Loucy (cell line): ENCODE measurements at regions not wholly inside any gene's neighbourhood (a gene's known extent, or its start where the extent isn't known, plus 50 kb on each side); places are given as distances from the start of the nearest gene placed in this dataset.

ENCODE experiments used
- H2AFZ ChIP-seq: fragments of 200-600 bp; sonication (generic); 2 replicates; pipeline ENCODE4 v1.6.0; 2016; ENCODE audit warnings: antibody characterized with exemption, mild to moderate bottlenecking, low read length, moderate library complexity
- H3F3A ChIP-seq: fragments of 200-600 bp; 2 replicates; pipeline ENCODE4 v1.6.0; 2016; ENCODE audit warnings: antibody characterized with exemption, low read depth, mild to moderate bottlenecking
- H3K27me3 ChIP-seq: fragments of 200-600 bp; sonication (generic); 2 replicates; pipeline ENCODE4 v1.6.1; 2014; ENCODE audit warnings: low read length, mild to moderate bottlenecking; ENCODE audit not compliant: insufficient read depth, poor library complexity, severe bottlenecking
- H3K36me3 ChIP-seq: fragments of 200-600 bp; sonication (generic); 2 replicates; pipeline ENCODE4 v1.6.1; 2016; ENCODE audit warnings: low read length; ENCODE audit not compliant: insufficient read depth
- H3K4me1 ChIP-seq: fragments of 200-600 bp; sonication (generic); 2 replicates; pipeline ENCODE4 v1.5.1; 2014; ENCODE audit warnings: low read length, mild to moderate bottlenecking; ENCODE audit not compliant: insufficient read depth, poor library complexity, severe bottlenecking
- H3K4me2 ChIP-seq: fragments of 200-600 bp; sonication (generic); 2 replicates; pipeline ENCODE4 v1.6.0; 2014; ENCODE audit warnings: antibody characterized with exemption, low read length, low read depth, mild to moderate bottlenecking; ENCODE audit not compliant: poor library complexity, severe bottlenecking
- H3K4me3 ChIP-seq: fragments of 200-600 bp; sonication (generic); 2 replicates; pipeline ENCODE4 v1.5.1; 2014; ENCODE audit warnings: low read length, mild to moderate bottlenecking, mixed read lengths; ENCODE audit not compliant: poor library complexity, severe bottlenecking
- H3K79me2 ChIP-seq: fragments of 200-600 bp; sonication (generic); 2 replicates; pipeline ENCODE4 v1.6.1; 2014; ENCODE audit warnings: low read length; ENCODE audit not compliant: insufficient read depth
- H3K9ac ChIP-seq: fragments of 200-600 bp; sonication (generic); 2 replicates; pipeline ENCODE4 v1.6.0; 2014; ENCODE audit warnings: mild to moderate bottlenecking, low read depth, low read length, moderate library complexity; ENCODE audit not compliant: poor library complexity, severe bottlenecking
- H3K9me2 ChIP-seq: fragments of 200-600 bp; sonication (generic); replicated peaks from 2 replicates; pipeline ENCODE4 v1.6.1; 2016; ENCODE audit warnings: low read depth, low read length, mixed read lengths
- H3K9me3 ChIP-seq: fragments of 200-600 bp; sonication (generic); 2 replicates; pipeline ENCODE4 v1.6.1; 2014; ENCODE audit warnings: mild to moderate bottlenecking, antibody characterized with exemption, low read length, low read depth; ENCODE audit not compliant: insufficient read depth
- H4K20me1 ChIP-seq: fragments of 200-600 bp; sonication (generic); 2 replicates; pipeline ENCODE4 v1.6.0; 2014; ENCODE audit warnings: antibody characterized with exemption, low read length, mild to moderate bottlenecking; ENCODE audit not compliant: insufficient read depth, poor library complexity, severe bottlenecking
- EZH2phosphoT487 ChIP-seq: fragments of 200-600 bp; IDR thresholded peaks from 2 replicates; pipeline ENCODE4 v1.6.1; 2018; ENCODE audit warnings: antibody characterized with exemption, mild to moderate bottlenecking, moderate library complexity, borderline replicate concordance
- TF ChIP-seq, protein P1 (sequence below): fragments of 200-600 bp; sonication (generic); conservative IDR thresholded peaks from 2 replicates; pipeline ENCODE4 v1.5.1; 2014; ENCODE audit warnings: mild to moderate bottlenecking, antibody characterized with exemption, low read length

DNA sequence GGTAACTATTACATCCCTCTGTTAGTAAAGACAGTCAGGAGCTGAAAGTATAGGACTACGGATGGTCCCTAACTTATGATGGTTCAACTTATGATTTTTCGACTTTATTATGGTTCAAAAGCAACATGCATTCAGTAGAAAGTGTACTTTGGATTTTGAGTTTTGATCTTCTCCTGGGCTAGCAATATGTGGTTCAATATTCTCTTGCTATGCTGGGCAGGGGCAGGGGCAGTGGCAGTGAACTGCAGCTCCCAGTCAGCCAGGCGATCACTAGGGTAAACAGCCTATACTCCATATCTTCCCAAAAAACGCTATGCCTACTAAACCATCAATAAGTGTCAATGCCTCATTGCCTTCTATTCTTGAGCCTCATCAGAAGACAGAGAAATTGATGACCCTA is 292.7 kb downstream of the EMP1 start:
- H3K36me3 ChIP-seq = no peaks in the 10 kb centered on the region
- H3K4me1 ChIP-seq = no peaks in the 10 kb centered on the region
- no peak overlapping the region for H3K4me2 ChIP-seq
- no peaks in the 10 kb centered on the region for H3K79me2 ChIP-seq
- no peaks in the 10 kb centered on the region for H3F3A ChIP-seq
- no peaks in the 10 kb centered on the region for H3K9me2 ChIP-seq
- no peak overlapping the region for H2AFZ ChIP-seq
- no peaks in the 10 kb centered on the region for H3K27me3 ChIP-seq
- H3K4me3 ChIP-seq = no peak overlapping the region
- H3K9me3 ChIP-seq = no peaks in the 10 kb centered on the region
- H4K20me1 ChIP-seq = no peaks in the 10 kb centered on the region
- no peak overlapping the region for H3K9ac ChIP-seq
- TF ChIP-seq EZH2phosphoT487 = no peak
- TF ChIP-seq, protein P1, sequence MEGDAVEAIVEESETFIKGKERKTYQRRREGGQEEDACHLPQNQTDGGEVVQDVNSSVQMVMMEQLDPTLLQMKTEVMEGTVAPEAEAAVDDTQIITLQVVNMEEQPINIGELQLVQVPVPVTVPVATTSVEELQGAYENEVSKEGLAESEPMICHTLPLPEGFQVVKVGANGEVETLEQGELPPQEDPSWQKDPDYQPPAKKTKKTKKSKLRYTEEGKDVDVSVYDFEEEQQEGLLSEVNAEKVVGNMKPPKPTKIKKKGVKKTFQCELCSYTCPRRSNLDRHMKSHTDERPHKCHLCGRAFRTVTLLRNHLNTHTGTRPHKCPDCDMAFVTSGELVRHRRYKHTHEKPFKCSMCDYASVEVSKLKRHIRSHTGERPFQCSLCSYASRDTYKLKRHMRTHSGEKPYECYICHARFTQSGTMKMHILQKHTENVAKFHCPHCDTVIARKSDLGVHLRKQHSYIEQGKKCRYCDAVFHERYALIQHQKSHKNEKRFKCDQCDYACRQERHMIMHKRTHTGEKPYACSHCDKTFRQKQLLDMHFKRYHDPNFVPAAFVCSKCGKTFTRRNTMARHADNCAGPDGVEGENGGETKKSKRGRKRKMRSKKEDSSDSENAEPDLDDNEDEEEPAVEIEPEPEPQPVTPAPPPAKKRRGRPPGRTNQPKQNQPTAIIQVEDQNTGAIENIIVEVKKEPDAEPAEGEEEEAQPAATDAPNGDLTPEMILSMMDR = no peak

DNA sequence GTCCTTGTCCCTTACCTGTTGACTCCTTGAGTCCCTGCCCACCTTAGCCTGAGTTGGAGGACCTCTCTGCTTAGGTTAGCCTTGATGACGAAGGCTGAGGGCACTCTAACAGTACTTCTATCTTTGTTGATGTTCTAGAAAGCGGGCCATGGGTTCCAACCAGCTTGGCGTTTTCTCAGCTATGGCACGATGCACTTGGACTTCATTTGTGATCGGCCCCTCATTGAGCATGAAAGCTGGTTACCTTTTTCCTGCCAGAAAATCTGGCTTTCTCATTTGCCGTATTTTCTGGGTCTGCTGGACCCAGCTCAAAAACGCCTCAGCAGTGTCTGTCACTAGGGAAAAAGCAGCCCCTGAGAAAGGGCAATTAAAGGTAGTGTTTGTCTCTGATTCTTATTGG is 290.8 kb downstream of the EMP1 start:
- H3K4me1 ChIP-seq = no peaks in the 10 kb centered on the region

DNA sequence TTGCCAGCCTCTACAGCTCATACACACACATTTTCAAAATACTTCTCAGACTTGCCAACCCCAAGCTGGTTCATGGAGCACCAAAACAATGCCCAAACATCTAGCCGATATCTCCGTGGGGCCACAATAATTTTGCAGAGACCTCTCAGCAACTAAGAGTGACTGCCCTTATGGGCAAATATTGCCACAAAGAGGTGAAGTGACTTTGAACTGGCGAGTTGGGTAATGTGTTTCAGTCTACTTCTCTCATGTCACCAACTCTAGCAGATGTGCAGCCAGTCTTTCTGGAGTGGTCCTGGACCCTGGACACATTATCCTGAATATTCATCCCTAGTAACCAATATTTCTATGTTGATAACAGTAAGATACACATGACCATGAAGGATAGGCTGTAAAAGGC is 290.3 kb downstream of the EMP1 start:
- no peaks in the 10 kb centered on the region for H3K36me3 ChIP-seq
- H3K9me3 ChIP-seq = no peaks in the 10 kb centered on the region
- no peak overlapping the region for H3K4me2 ChIP-seq
- no peak overlapping the region for H2AFZ ChIP-seq
- no peaks in the 10 kb centered on the region for H3F3A ChIP-seq
- no peak overlapping the region for H3K9ac ChIP-seq
- no peaks in the 10 kb centered on the region for H3K79me2 ChIP-seq
- H4K20me1 ChIP-seq = no peaks in the 10 kb centered on the region
- no peaks in the 10 kb centered on the region for H3K9me2 ChIP-seq
- H3K27me3 ChIP-seq = no peaks in the 10 kb centered on the region
- no peak overlapping the region for H3K4me3 ChIP-seq
- H3K4me1 ChIP-seq = no peaks in the 10 kb centered on the region
- TF ChIP-seq EZH2phosphoT487 = no peak
- TF ChIP-seq, protein P1 = no peak

More for the DNA sequence above, 290.8 kb downstream of the EMP1 start:
- Histone ChIP-seq H3K9ac (no peak overlapping the region), H4K20me1 (no peaks in the 10 kb centered on the region), H3K4me2 (no peak overlapping the region), H3K36me3 (no peaks in the 10 kb centered on the region), H3K9me3 (no peaks in the 10 kb centered on the region), H3K4me3 (no peak overlapping the region), H3K79me2 (no peaks in the 10 kb centered on the region), H3F3A (no peaks in the 10 kb centered on the region), H3K27me3 (no peaks in the 10 kb centered on the region), H3K9me2 (no peaks in the 10 kb centered on the region), H2AFZ (no peak overlapping the region)
- TF ChIP-seq, protein P1 = no peak
- TF ChIP-seq EZH2phosphoT487 = no peak
